ENCODE measurements at regions not wholly inside any gene's neighbourhood (a gene's known extent, or its start where the extent isn't known, plus 50 kb on each side); places are given as distances from the start of the nearest gene placed in this dataset.

- Histone ChIP-seq H3K4me3 (no peak overlapping the region), H3K9me3 (no peaks in the 10 kb centered on the region), H3K27ac (no peak overlapping the region), H3K27me3 (no peaks in the 10 kb centered on the region), H3K4me1 (no peaks in the 10 kb centered on the region), H3K36me3 (ENCODE audit: low read depth, missing control alignments) (no peaks in the 10 kb centered on the region)
- intact Hi-C loops (cut with DNase I; ENCODE audit: low total_unique reads): no loop called here
- DNase-seq: peak; percentile 22
- 56 to 63% methylated on average over 6 of the region's 6 CpGs for WGBS, 2 donors
- TF ChIP-seq POLR2A (IDR thresholded peaks at IDR 0.05): no peak
- TF ChIP-seq CTCF (IDR thresholded peaks at IDR 0.05): no peak
Measured at GRCh38 chr5:36494841-36495601, 111.4 kb upstream of the SLC1A3 start.

GRCh38 chr5:36495611-36496010 is 110.8 kb upstream of the SLC1A3 start:
- WGBS, 2 donors: 50 to 69% methylated on average over 2 of the region's 2 CpGs
- Histone ChIP-seq H3K9me3 (no peaks in the 10 kb centered on the region), H3K4me1 (no peaks in the 10 kb centered on the region), H3K36me3 (ENCODE audit: low read depth, missing control alignments) (no peaks in the 10 kb centered on the region), H3K27me3 (no peaks in the 10 kb centered on the region), H3K4me3 (no peak overlapping the region), H3K27ac (no peak overlapping the region)
- DNase-seq: no peak
- intact Hi-C loops (cut with DNase I; ENCODE audit: low total_unique reads): no loop called here
- TF ChIP-seq CTCF (IDR thresholded peaks at IDR 0.05) (no peak), POLR2A (IDR thresholded peaks at IDR 0.05) (no peak)

- intact Hi-C loops (cut with DNase I; ENCODE audit: low total_unique reads): no loop called here
Measured at GRCh38 chr5:36496471-36496870, 109.9 kb upstream of the SLC1A3 start.

GRCh38 chr5:36502608-36503007 is 103.8 kb upstream of the SLC1A3 start:
- 46 to 53% methylated on average over 6 of the region's 6 CpGs for WGBS, 2 donors
- intact Hi-C loops (cut with DNase I; ENCODE audit: low total_unique reads): no loop called here
- no peaks in the 10 kb centered on the region for H3K4me1 ChIP-seq
- H3K4me3 ChIP-seq: no peak overlapping the region
- no peak overlapping the region for H3K27ac ChIP-seq
- H3K36me3 ChIP-seq (ENCODE audit: low read depth, missing control alignments): no peaks in the 10 kb centered on the region
- H3K9me3 ChIP-seq: no peaks in the 10 kb centered on the region
- no peak for DNase-seq
- H3K27me3 ChIP-seq: no peaks in the 10 kb centered on the region
- TF ChIP-seq POLR2A (IDR thresholded peaks at IDR 0.05): no peak
- no peak for TF ChIP-seq CTCF (IDR thresholded peaks at IDR 0.05)

More at GRCh38 chr5:36496471-36496870, 109.9 kb upstream of the SLC1A3 start:
- 79 to 87% methylated on average over 4 of the region's 4 CpGs for WGBS, 2 donors
- no peaks in the 10 kb centered on the region for H3K4me1 ChIP-seq
- no peaks in the 10 kb centered on the region for H3K27me3 ChIP-seq
- H3K27ac ChIP-seq: no peak overlapping the region
- no peaks in the 10 kb centered on the region for H3K36me3 ChIP-seq (ENCODE audit: low read depth, missing control alignments)
- no peak for TF ChIP-seq CTCF (IDR thresholded peaks at IDR 0.05)
- no peak for TF ChIP-seq POLR2A (IDR thresholded peaks at IDR 0.05)
- H3K4me3 ChIP-seq: no peak overlapping the region
- DNase-seq: no peak
- H3K9me3 ChIP-seq: no peaks in the 10 kb centered on the region

GRCh38 chr5:36505021-36505420 is 101.4 kb upstream of the SLC1A3 start:
- no peak for DNase-seq
- H3K4me1 ChIP-seq: no peaks in the 10 kb centered on the region
- H3K36me3 ChIP-seq (ENCODE audit: low read depth, missing control alignments): no peaks in the 10 kb centered on the region
- H3K27me3 ChIP-seq: no peaks in the 10 kb centered on the region
- TF ChIP-seq CTCF (IDR thresholded peaks at IDR 0.05) (no peak), POLR2A (IDR thresholded peaks at IDR 0.05) (no peak)
- intact Hi-C loops (cut with DNase I; ENCODE audit: low total_unique reads): no loop called here
- H3K27ac ChIP-seq: no peak overlapping the region
- no peak overlapping the region for H3K4me3 ChIP-seq
- H3K9me3 ChIP-seq: no peaks in the 10 kb centered on the region

Data from testis (tissue), 2 donors.